ENCODE measurements at regions not wholly inside any gene's neighbourhood (a gene's known extent, or its start where the extent isn't known, plus 50 kb on each side); places are given as distances from the start of the nearest gene placed in this dataset.
"Not testable (repeated sequence)": the region's sequence is repeated elsewhere in the genome, so short reads cannot be mapped to it uniquely, and the experiment has no call there.

- no peak overlapping the region for H3K4me3 Mint-ChIP-seq
- peaks cover 49% of the 10 kb centered on the region for H3K9me3 Mint-ChIP-seq
- no peaks in the 10 kb centered on the region for H3K36me3 Mint-ChIP-seq (ENCODE audit: low read depth)
- no peak for DNase-seq (ENCODE audit: low spot score)
- H3K27ac Mint-ChIP-seq = no peak overlapping the region
- no peaks in the 10 kb centered on the region for H3K27me3 Mint-ChIP-seq (ENCODE audit: low read depth)
- no peaks in the 10 kb centered on the region for H3K4me1 Mint-ChIP-seq (ENCODE audit: low read depth)
Observed at GRCh38 chr5:28984639-28985038, 1946.3 kb upstream of the CDH9 start.

GRCh38 chr5:28975508-28975907 lies 1937.1 kb upstream of the CDH9 start:
- H3K4me1 Mint-ChIP-seq (ENCODE audit: low read depth) = no peaks in the 10 kb centered on the region
- H3K27me3 Mint-ChIP-seq (ENCODE audit: low read depth) = no peaks in the 10 kb centered on the region
- no peak for DNase-seq (ENCODE audit: low spot score)
- peaks cover 36% of the 10 kb centered on the region for H3K9me3 Mint-ChIP-seq
- no peaks in the 10 kb centered on the region for H3K36me3 Mint-ChIP-seq (ENCODE audit: low read depth)
- H3K27ac Mint-ChIP-seq = no peak overlapping the region
- H3K4me3 Mint-ChIP-seq = no peak overlapping the region

- Mint-ChIP-seq H3K4me1 (ENCODE audit: low read depth) (no peaks in the 10 kb centered on the region), H3K27ac (no peak overlapping the region), H3K36me3 (ENCODE audit: low read depth) (no peaks in the 10 kb centered on the region)
Observed at GRCh38 chr5:28967848-28968247, 1929.5 kb upstream of the CDH9 start.

GRCh38 chr5:28961816-28962215 lies 1923.4 kb upstream of the CDH9 start:
- no peak for DNase-seq (ENCODE audit: low spot score)
- H3K36me3 Mint-ChIP-seq (ENCODE audit: low read depth) = no peaks in the 10 kb centered on the region
- peaks cover 16% of the 10 kb centered on the region for H3K9me3 Mint-ChIP-seq
- H3K4me3 Mint-ChIP-seq = no peak overlapping the region
- H3K27ac Mint-ChIP-seq = no peak overlapping the region
- H3K4me1 Mint-ChIP-seq (ENCODE audit: low read depth) = no peaks in the 10 kb centered on the region
- H3K27me3 Mint-ChIP-seq (ENCODE audit: low read depth) = no peaks in the 10 kb centered on the region

More at GRCh38 chr5:28967848-28968247, 1929.5 kb upstream of the CDH9 start:
- Mint-ChIP-seq H3K9me3 (peaks cover 22% of the 10 kb centered on the region), H3K4me3 (no peak overlapping the region), H3K27me3 (ENCODE audit: low read depth) (no peaks in the 10 kb centered on the region)
- DNase-seq (ENCODE audit: low spot score) = no peak

- Mint-ChIP-seq H3K27me3 (ENCODE audit: low read depth) (no peaks in the 10 kb centered on the region), H3K4me3 (no peak overlapping the region), H3K27ac (no peak overlapping the region), H3K4me1 (ENCODE audit: low read depth) (no peaks in the 10 kb centered on the region), H3K36me3 (ENCODE audit: low read depth) (no peaks in the 10 kb centered on the region), H3K9me3 (peaks cover 11% of the 10 kb centered on the region)
- no peak for DNase-seq (ENCODE audit: low spot score)
Observed at GRCh38 chr5:28958581-28958980, 1920.2 kb upstream of the CDH9 start.

- no peak for DNase-seq (ENCODE audit: low spot score)
- Mint-ChIP-seq H3K4me3 (no peak overlapping the region), H3K9me3 (peaks cover 15% of the 10 kb centered on the region), H3K27ac (no peak overlapping the region), H3K4me1 (ENCODE audit: low read depth) (no peaks in the 10 kb centered on the region), H3K36me3 (ENCODE audit: low read depth) (no peaks in the 10 kb centered on the region), H3K27me3 (ENCODE audit: low read depth) (no peaks in the 10 kb centered on the region)
Observed at GRCh38 chr5:28957450-28957849, 1919.1 kb upstream of the CDH9 start.

- Mint-ChIP-seq H3K36me3 (ENCODE audit: low read depth) (no peaks in the 10 kb centered on the region), H3K27me3 (ENCODE audit: low read depth) (no peaks in the 10 kb centered on the region), H3K4me1 (ENCODE audit: low read depth) (no peaks in the 10 kb centered on the region), H3K9me3 (peaks cover 28% of the 10 kb centered on the region), H3K27ac (no peak overlapping the region), H3K4me3 (no peak overlapping the region)
- DNase-seq (ENCODE audit: low spot score) = no peak
Observed at GRCh38 chr5:28954074-28954473, 1915.7 kb upstream of the CDH9 start.

GRCh38 chr5:28947865-28948264 lies 1909.5 kb upstream of the CDH9 start:
- no peak overlapping the region for H3K27ac Mint-ChIP-seq
- no peaks in the 10 kb centered on the region for H3K27me3 Mint-ChIP-seq (ENCODE audit: low read depth)
- no peaks in the 10 kb centered on the region for H3K4me1 Mint-ChIP-seq (ENCODE audit: low read depth)
- no peak overlapping the region for H3K4me3 Mint-ChIP-seq
- H3K36me3 Mint-ChIP-seq (ENCODE audit: low read depth) = no peaks in the 10 kb centered on the region
- peaks cover 34% of the 10 kb centered on the region for H3K9me3 Mint-ChIP-seq
- no peak for DNase-seq (ENCODE audit: low spot score)

- H3K4me1 Mint-ChIP-seq (ENCODE audit: low read depth) = no peaks in the 10 kb centered on the region
- H3K4me3 Mint-ChIP-seq = no peak overlapping the region
Observed at GRCh38 chr5:28945859-28946258, 1907.5 kb upstream of the CDH9 start.

GRCh38 chr5:28929366-28929765 lies 1891.0 kb upstream of the CDH9 start:
- not testable (repeated sequence) for H3K36me3 Mint-ChIP-seq (ENCODE audit: low read depth); H3K4me3 Mint-ChIP-seq; H3K27ac Mint-ChIP-seq; H3K27me3 Mint-ChIP-seq (ENCODE audit: low read depth); DNase-seq (ENCODE audit: low spot score); H3K4me1 Mint-ChIP-seq (ENCODE audit: low read depth)
- H3K9me3 Mint-ChIP-seq = peaks cover 56% of the 10 kb centered on the region

More at GRCh38 chr5:28945859-28946258, 1907.5 kb upstream of the CDH9 start:
- H3K36me3 Mint-ChIP-seq (ENCODE audit: low read depth) = no peaks in the 10 kb centered on the region
- peaks cover 26% of the 10 kb centered on the region for H3K9me3 Mint-ChIP-seq
- H3K27me3 Mint-ChIP-seq (ENCODE audit: low read depth) = no peaks in the 10 kb centered on the region
- H3K27ac Mint-ChIP-seq = no peak overlapping the region
- DNase-seq (ENCODE audit: low spot score) = no peak

- not testable (repeated sequence) for H3K4me3 Mint-ChIP-seq; H3K27ac Mint-ChIP-seq; H3K27me3 Mint-ChIP-seq (ENCODE audit: low read depth); H3K36me3 Mint-ChIP-seq (ENCODE audit: low read depth); H3K4me1 Mint-ChIP-seq (ENCODE audit: low read depth); DNase-seq (ENCODE audit: low spot score)
- peaks cover 52% of the 10 kb centered on the region for H3K9me3 Mint-ChIP-seq
Observed at GRCh38 chr5:28928327-28928790, 1890.0 kb upstream of the CDH9 start.

GRCh38 chr5:28927559-28928326 lies 1889.4 kb upstream of the CDH9 start:
- Mint-ChIP-seq H3K4me1 (ENCODE audit: low read depth) (no peaks in the 10 kb centered on the region), H3K27ac (no peak overlapping the region), H3K9me3 (peaks cover 55% of the 10 kb centered on the region), H3K27me3 (ENCODE audit: low read depth) (no peaks in the 10 kb centered on the region), H3K36me3 (ENCODE audit: low read depth) (no peaks in the 10 kb centered on the region), H3K4me3 (no peak overlapping the region)
- no peak for DNase-seq (ENCODE audit: low spot score)

GRCh38 chr5:28926422-28926821 lies 1888.0 kb upstream of the CDH9 start:
- H3K36me3 Mint-ChIP-seq (ENCODE audit: low read depth) = no peaks in the 10 kb centered on the region
- no peaks in the 10 kb centered on the region for H3K27me3 Mint-ChIP-seq (ENCODE audit: low read depth)
- H3K4me3 Mint-ChIP-seq = no peak overlapping the region
- peaks cover 48% of the 10 kb centered on the region for H3K9me3 Mint-ChIP-seq
- DNase-seq (ENCODE audit: low spot score) = no peak
- H3K4me1 Mint-ChIP-seq (ENCODE audit: low read depth) = no peaks in the 10 kb centered on the region
- no peak overlapping the region for H3K27ac Mint-ChIP-seq

- Mint-ChIP-seq H3K36me3 (ENCODE audit: low read depth) (no peaks in the 10 kb centered on the region), H3K27ac (no peak overlapping the region), H3K4me3 (no peak overlapping the region), H3K9me3 (peaks cover 27% of the 10 kb centered on the region), H3K4me1 (ENCODE audit: low read depth) (no peaks in the 10 kb centered on the region), H3K27me3 (ENCODE audit: low read depth) (no peaks in the 10 kb centered on the region)
- no peak for DNase-seq (ENCODE audit: low spot score)
Observed at GRCh38 chr5:28917631-28918030, 1879.2 kb upstream of the CDH9 start.

- Mint-ChIP-seq H3K36me3 (ENCODE audit: low read depth) (no peaks in the 10 kb centered on the region), H3K9me3 (peaks cover 39% of the 10 kb centered on the region), H3K27me3 (ENCODE audit: low read depth) (no peaks in the 10 kb centered on the region), H3K27ac (no peak overlapping the region), H3K4me1 (ENCODE audit: low read depth) (no peaks in the 10 kb centered on the region), H3K4me3 (no peak overlapping the region)
- DNase-seq (ENCODE audit: low spot score) = no peak
Observed at GRCh38 chr5:28914297-28914696, 1875.9 kb upstream of the CDH9 start.
